ENCODE measurements at regions not wholly inside any gene's neighbourhood (a gene's known extent, or its start where the extent isn't known, plus 50 kb on each side); places are given as distances from the start of the nearest gene placed in this dataset.

DNA sequence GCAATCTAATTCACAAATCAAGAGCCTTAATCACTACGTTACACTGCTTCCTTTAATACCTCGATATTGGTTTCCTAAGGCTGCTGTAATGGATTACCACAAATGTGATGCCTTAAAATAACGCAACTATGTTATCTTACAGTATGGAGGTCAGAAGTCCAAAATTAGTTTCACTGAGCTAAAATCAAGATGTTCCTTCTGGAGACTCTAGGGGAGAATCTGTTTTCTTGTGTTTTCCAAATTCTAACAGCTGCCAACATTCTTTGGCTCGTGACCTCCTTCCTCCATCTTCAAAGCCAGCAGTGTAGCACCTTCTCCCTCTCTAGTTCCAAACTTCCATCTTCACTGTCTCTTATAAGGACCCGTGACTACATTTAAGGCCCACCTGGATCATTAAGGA is 335.0 kb upstream of the NFIA start:
- Mint-ChIP-seq H3K4me3 (ENCODE audit: unreplicated experiment) (no peak overlapping the region), H3K27ac (ENCODE audit: unreplicated experiment) (peak overlapping the region; percentile 30), H3K36me3 (ENCODE audit: unreplicated experiment) (no peaks in the 10 kb centered on the region), H3K27me3 (ENCODE audit: unreplicated experiment) (no peaks in the 10 kb centered on the region), H3K4me1 (ENCODE audit: low read depth, unreplicated experiment) (peaks cover 9% of the 10 kb centered on the region), H3K9me3 (ENCODE audit: unreplicated experiment) (no peaks in the 10 kb centered on the region)
- no peak for TF ChIP-seq CTCF (IDR thresholded peaks at IDR 0.05; ENCODE audit: partially characterized antibody, unreplicated experiment)
- no peak for DNase-seq

- H3K27ac Mint-ChIP-seq (ENCODE audit: unreplicated experiment), result peak overlapping the region; percentile 89
- no peaks in the 10 kb centered on the region for H3K9me3 Mint-ChIP-seq (ENCODE audit: unreplicated experiment)
- peak; percentile 39 for DNase-seq
- H3K4me1 Mint-ChIP-seq (ENCODE audit: low read depth, unreplicated experiment), result peaks cover 9% of the 10 kb centered on the region
- TF ChIP-seq CTCF (IDR thresholded peaks at IDR 0.05; ENCODE audit: partially characterized antibody, unreplicated experiment), result no peak
- H3K27me3 Mint-ChIP-seq (ENCODE audit: unreplicated experiment), result no peaks in the 10 kb centered on the region
- no peak overlapping the region for H3K4me3 Mint-ChIP-seq (ENCODE audit: unreplicated experiment)
- no peaks in the 10 kb centered on the region for H3K36me3 Mint-ChIP-seq (ENCODE audit: unreplicated experiment)
Measured at GRCh38 chr1:60746278-60746791, 336.0 kb upstream of the NFIA start.

DNA sequence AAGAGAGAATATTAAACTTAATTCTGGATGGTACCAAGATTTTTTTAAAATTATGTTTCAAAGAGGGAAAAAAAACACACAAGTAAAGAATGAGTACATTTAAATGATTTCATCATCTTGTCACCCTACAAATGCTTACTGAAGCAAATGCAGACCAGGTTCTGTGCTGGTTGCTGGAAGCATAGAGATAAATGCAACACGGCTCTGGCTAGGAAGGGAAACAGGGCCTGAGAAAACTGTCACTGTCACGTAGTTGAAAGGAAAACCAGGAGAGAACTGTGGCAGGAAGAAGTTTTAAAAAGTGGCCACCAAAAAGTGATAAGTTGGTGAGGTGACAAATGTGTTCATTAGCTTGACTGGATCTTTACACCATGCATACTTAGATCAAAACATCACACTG is 336.9 kb upstream of the NFIA start:
- DNase-seq, result no peak
- peaks cover 9% of the 10 kb centered on the region for H3K4me1 Mint-ChIP-seq (ENCODE audit: low read depth, unreplicated experiment)
- H3K4me3 Mint-ChIP-seq (ENCODE audit: unreplicated experiment), result no peak overlapping the region
- no peaks in the 10 kb centered on the region for H3K36me3 Mint-ChIP-seq (ENCODE audit: unreplicated experiment)
- no peaks in the 10 kb centered on the region for H3K27me3 Mint-ChIP-seq (ENCODE audit: unreplicated experiment)
- no peaks in the 10 kb centered on the region for H3K9me3 Mint-ChIP-seq (ENCODE audit: unreplicated experiment)
- TF ChIP-seq CTCF (IDR thresholded peaks at IDR 0.05; ENCODE audit: partially characterized antibody, unreplicated experiment), result no peak
- peak overlapping the region; percentile 5 for H3K27ac Mint-ChIP-seq (ENCODE audit: unreplicated experiment)

DNA sequence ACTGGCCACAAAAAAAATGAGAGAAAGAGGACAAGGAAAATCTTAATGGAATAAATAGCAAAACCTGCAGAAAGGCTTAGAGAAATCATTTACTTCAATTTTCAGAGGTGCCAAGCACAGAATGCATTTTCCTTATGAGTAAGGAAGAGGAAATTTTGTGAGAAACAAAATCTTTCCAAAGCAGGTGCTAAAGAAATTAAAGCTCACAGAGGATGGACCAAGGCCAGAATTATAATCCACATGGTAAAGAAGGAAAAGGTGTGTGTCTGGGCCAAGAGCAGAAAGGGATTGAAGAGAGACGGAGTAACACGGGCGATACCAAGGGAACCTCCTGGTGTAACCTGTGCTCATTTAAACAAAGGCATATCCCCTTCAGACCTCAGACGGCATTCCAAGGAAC is 340.0 kb upstream of the NFIA start:
- Mint-ChIP-seq H3K27me3 (ENCODE audit: unreplicated experiment) (peaks cover 1% of the 10 kb centered on the region), H3K4me3 (ENCODE audit: unreplicated experiment) (no peak overlapping the region), H3K27ac (ENCODE audit: unreplicated experiment) (no peak overlapping the region), H3K4me1 (ENCODE audit: low read depth, unreplicated experiment) (peaks cover 7% of the 10 kb centered on the region), H3K9me3 (ENCODE audit: unreplicated experiment) (peaks cover 2% of the 10 kb centered on the region), H3K36me3 (ENCODE audit: unreplicated experiment) (no peaks in the 10 kb centered on the region)
- DNase-seq, result no peak
- TF ChIP-seq CTCF (IDR thresholded peaks at IDR 0.05; ENCODE audit: partially characterized antibody, unreplicated experiment), result no peak

- H3K9me3 Mint-ChIP-seq (ENCODE audit: unreplicated experiment), result peaks cover 2% of the 10 kb centered on the region
Measured at GRCh38 chr1:60740154-60740553, 342.2 kb upstream of the NFIA start.

More at GRCh38 chr1:60740154-60740553, 342.2 kb upstream of the NFIA start:
- no peak overlapping the region for H3K4me3 Mint-ChIP-seq (ENCODE audit: unreplicated experiment)
- H3K4me1 Mint-ChIP-seq (ENCODE audit: low read depth, unreplicated experiment), result no peaks in the 10 kb centered on the region
- H3K36me3 Mint-ChIP-seq (ENCODE audit: unreplicated experiment), result no peaks in the 10 kb centered on the region
- TF ChIP-seq CTCF (IDR thresholded peaks at IDR 0.05; ENCODE audit: partially characterized antibody, unreplicated experiment), result no peak
- H3K27me3 Mint-ChIP-seq (ENCODE audit: unreplicated experiment), result peaks cover 1% of the 10 kb centered on the region
- H3K27ac Mint-ChIP-seq (ENCODE audit: unreplicated experiment), result no peak overlapping the region
- DNase-seq, result no peak

Measured in glutamatergic neuron (in vitro differentiated cells).